Hematopoietic multipotent progenitor cell treated with erythropoietin and hydrocortisone succinate and interleukin-3 and kit ligand, for 4 days (in vitro differentiated cells): ENCODE measurements at regions not wholly inside any gene's neighbourhood (a gene's known extent, or its start where the extent isn't known, plus 50 kb on each side); places are given as distances from the start of the nearest gene placed in this dataset.
"Not testable (repeated sequence)": the region's sequence is repeated elsewhere in the genome, so short reads cannot be mapped to it uniquely, and the experiment has no call there.

Experiments
- DNase-seq: peaks from one replicate; pipeline ENCODE4 v3.0.0-alpha.2; 2015

- no peak for DNase-seq
Observed at GRCh38 chr4:158958489-158959270, 144.2 kb upstream of the RAPGEF2 start.

GRCh38 chr4:158962393-158962792 lies 140.5 kb upstream of the RAPGEF2 start:
- DNase-seq = no peak

DNA sequence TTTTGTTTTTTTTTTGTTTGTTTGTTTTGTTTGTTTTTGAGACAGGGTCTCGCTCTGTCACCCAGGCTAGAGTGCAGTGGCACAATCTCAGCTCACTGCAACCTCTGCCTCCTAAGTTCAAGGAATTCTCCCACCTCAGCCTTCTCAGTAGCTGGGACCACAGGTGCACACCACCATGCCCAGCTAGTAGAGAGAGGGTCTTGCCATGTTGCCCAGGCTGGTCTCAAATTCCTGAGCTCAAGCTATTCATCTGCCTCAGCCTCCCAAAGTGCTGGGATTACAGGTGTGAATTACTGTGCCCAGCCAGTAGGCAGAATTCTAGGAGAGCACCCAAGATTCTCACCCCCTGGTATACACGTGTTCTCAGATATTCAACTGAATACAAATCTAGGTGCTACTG lies 139.6 kb upstream of the RAPGEF2 start:
- DNase-seq = not testable (repeated sequence)

GRCh38 chr4:158964114-158964727 lies 138.7 kb upstream of the RAPGEF2 start:
- no peak for DNase-seq

DNA sequence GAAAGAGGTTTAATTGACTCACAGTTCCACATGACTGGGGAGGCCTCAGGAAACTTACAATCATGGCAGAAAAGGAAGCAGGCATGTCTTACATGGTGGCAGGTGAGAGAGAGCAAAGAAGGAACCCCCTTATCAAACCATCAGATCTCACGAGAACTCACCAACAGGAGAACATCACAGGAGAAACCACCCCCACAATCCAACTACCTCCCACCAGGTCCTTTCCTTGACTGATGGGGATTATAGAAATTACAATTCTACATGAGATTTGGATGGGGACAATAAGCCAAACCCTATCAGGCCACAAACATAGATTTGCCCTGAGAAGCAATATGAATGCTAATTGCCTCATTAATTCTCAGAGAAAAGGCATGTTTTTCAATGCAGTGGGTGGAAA lies 138.2 kb upstream of the RAPGEF2 start:
- no peak for DNase-seq

GRCh38 chr4:158965226-158965625 lies 137.7 kb upstream of the RAPGEF2 start:
- DNase-seq = no peak

DNA sequence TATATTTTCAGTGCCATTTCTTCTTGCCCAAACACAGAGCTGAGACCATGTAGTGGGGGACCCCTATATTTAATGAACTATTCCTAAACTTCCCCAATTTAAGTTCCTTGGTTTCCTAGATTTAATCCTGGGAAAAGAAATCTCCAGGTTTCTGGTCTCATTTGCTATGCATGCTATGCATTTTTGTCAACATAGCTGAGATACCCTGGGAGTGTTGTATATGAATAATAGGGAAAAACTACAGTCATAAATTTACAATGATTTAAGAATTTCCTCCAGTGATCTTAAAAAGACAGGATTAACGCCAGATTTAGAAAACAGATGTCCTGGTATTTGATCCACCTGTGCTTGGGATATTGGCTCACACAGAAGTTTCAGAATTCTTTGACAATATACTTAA lies 136.8 kb upstream of the RAPGEF2 start:
- DNase-seq = no peak

- DNase-seq = no peak
Observed at GRCh38 chr4:158968961-158969360, 133.9 kb upstream of the RAPGEF2 start.

- no peak for DNase-seq
Observed at GRCh38 chr4:158970812-158971211, 132.1 kb upstream of the RAPGEF2 start.

- DNase-seq = not testable (repeated sequence)
Observed at GRCh38 chr4:158974438-158974837, 128.4 kb upstream of the RAPGEF2 start.

- DNase-seq = not testable (repeated sequence)
Observed at GRCh38 chr4:158980711-158981110, 122.2 kb upstream of the RAPGEF2 start.

DNA sequence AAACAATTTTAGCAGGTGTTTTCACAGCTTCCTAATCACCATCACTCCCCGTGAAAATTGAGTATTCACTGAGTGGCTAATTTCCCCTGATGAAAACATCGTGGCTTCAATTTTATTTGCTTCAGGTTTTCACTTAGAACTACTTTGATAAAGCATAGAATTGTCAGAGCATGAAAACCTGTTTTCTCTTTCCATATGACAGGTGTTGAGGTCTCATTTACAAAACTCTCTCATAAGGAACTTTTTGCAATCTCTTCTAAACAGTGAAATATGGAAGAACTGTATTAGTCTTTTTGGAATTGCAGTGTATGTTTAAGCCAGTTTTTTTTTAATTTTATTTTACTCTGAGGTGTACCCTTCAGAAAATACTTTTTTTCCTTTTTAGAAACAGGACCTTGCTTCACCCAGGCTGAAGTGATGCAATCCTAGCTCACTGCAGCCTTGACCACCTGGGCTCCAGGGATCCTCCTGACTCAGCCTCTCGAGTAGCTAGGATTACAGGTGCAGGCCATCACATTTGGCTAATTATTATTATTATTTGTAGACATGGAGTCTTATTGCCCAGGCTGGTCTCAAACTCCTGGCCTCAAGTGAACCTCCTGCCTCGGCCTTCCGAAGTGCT lies 111.2 kb upstream of the RAPGEF2 start:
- DNase-seq = no peak

DNA sequence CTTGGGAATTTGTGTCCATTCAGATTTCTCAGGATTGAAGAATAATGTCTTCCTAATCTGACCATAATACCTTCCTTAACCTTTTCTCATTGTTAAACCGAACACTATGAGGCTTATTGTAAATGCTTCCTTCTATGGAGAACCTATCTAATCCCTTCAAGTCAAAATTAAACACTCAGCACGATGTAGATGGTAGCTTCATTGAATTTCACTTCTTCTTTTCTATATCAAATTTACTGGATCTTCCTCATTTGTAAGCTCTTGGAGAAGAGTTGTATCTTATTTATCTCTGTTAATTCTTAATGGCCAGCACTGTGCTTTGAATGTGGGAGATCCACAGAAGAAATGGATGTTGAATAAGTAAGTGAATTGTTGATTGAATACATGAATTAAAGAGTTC lies 109.0 kb upstream of the RAPGEF2 start:
- DNase-seq = no peak

DNA sequence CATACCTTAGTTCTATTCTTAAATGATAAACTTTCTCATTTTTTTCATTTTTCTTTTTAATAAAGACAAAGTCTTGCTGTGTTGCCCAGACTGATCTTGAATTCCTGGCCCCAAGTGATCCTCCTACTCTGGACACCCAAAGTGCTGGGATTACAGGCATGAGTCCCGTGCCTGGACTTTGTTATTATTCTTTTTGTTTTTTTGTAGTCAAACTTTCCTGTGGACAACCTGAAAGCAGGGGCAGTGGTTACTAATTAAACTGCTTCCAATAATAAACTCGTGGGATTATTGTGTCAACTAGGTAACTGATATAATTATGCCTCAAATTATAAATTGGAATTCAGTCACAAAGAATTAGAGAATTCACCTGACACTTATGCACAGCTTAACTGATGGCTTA lies 107.8 kb upstream of the RAPGEF2 start:
- no peak for DNase-seq

DNA sequence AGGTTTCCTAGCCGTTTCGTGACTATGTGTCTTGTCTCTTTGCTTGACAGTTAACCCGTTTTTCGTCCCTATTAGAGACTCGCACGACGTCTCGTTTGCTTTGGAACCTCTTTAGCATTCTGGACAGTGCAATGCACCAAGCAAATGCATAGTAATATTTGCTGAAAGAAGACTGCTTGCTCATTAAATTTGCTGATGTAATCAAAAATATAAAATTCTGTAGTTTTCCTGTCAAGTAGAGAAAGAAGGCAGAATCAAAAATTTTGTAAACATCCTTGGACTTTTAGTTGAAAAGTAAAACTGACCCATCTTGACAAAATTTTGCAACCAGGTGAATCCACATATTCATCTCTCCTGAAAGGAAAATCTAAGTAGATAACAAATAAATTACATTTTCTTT lies 106.9 kb upstream of the RAPGEF2 start:
- no peak for DNase-seq

DNA sequence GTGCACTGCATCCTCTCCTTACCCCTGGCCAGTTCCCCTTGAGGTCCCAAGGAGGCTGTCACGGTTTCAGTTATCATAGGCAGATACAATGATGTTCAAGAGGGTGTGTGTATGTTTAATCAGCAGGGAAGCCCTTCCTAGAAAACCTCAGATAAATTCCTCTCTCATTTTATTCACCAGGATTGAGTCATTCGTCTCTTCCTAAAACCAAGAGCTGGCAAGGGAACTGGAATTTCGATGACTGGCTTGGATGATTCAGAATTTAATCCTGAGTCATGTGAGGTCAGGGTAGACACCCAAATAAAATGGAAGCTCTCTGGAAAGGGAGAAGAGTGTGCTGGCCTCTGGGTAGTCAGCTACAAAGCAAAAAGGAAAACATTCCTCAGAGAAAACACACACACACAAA lies 106.2 kb upstream of the RAPGEF2 start:
- no peak for DNase-seq

- no peak for DNase-seq
Observed at GRCh38 chr4:158997660-158998349, 105.1 kb upstream of the RAPGEF2 start.

- DNase-seq = no peak
Observed at GRCh38 chr4:158998624-158999023, 104.3 kb upstream of the RAPGEF2 start.

DNA sequence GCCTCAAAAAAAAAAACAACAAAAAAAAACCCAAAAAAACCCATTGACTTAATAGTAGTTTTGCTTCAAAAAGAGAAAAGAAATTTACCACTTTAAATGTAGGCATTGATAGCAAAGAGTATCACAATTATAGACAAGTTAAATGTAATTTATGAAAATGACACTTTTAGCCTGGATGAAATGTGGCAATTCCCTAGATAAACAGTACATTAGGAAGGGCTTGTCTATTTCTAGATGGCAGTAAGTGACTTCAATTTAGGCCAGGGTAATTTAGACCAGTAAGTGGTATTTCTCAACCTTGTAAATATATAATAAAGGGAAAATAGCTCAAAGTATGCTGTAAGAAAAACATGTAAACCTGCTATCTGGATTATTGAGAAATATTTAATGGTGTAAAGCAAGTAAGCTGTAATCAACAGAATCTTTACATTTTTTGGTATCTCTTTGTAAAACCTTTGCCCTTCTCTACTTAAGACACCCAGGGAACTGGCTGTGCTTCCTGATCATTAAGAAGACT lies 103.7 kb upstream of the RAPGEF2 start:
- no peak for DNase-seq

- no peak for DNase-seq
Observed at GRCh38 chr4:158999849-159000248, 103.0 kb upstream of the RAPGEF2 start.

- no peak for DNase-seq
Observed at GRCh38 chr4:159002950-159003349, 99.9 kb upstream of the RAPGEF2 start.

DNA sequence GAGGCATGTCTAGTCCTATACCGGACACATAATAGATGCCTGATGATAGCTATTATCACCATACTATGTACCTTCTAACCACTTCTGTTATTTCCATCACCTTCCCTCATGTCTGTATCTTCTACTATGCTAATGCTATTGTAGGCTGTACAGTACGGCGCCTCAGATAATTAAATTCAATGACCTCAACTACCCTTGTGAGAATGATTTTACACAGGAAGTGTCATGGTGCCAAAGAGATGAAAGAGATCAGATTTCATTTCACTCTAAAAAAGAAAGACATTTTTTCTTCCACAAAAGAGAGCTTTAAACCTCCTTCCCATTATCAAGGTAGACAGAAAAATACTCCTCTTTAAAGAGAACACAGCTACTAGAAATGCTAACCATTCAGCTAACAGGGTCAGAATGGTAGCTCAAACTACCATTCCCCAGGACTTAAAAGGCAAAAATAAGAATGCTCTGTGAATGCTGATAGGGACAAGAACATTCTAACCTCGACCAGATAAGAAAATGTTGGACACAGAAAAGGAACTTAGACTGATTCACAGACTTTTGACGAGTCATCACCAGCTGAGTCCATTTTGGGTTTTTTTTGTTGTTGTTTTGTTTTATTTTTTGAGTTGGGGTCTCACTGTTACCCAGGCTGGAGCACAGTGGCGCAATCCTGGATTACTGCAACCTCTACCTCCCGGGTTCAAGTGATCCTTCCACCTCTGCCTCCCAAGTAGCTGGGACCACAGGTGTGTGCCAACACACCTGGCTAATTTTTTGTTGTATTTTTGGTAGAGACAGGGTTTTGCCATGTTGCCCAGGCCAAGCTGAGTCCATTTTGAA lies 99.2 kb upstream of the RAPGEF2 start:
- DNase-seq = peak; percentile 82
